Ishikawa (cell line): ENCODE measurements at regions not wholly inside any gene's neighbourhood (a gene's known extent, or its start where the extent isn't known, plus 50 kb on each side); places are given as distances from the start of the nearest gene placed in this dataset.

Source experiments
- CEBPB ChIP-seq: IDR thresholded peaks from 2 replicates; pipeline ENCODE4 v1.6.1; 2012
- CREB1 ChIP-seq: IDR thresholded peaks from 2 replicates; pipeline ENCODE4 v1.6.1; 2012; ENCODE audit warnings: low read depth
- EGR1 ChIP-seq: IDR thresholded peaks from 2 replicates; pipeline ENCODE4 v1.6.1; 2012
- EP300 ChIP-seq: IDR thresholded peaks from 2 replicates; pipeline ENCODE4 v1.6.1; 2012; ENCODE audit warnings: borderline replicate concordance
- FOXM1 ChIP-seq: IDR thresholded peaks from 2 replicates; pipeline ENCODE4 v1.6.1; 2012; ENCODE audit warnings: low read depth, borderline replicate concordance
- NFIC ChIP-seq: IDR thresholded peaks from 2 replicates; pipeline ENCODE4 v1.6.1; 2012
- RAD21 ChIP-seq: IDR thresholded peaks from 2 replicates; pipeline ENCODE4 v1.6.1; 2012; ENCODE audit warnings: low read depth
- TAF1 ChIP-seq: IDR thresholded peaks from 2 replicates; pipeline ENCODE4 v1.6.1; 2012; ENCODE audit warnings: low read depth, mild to moderate bottlenecking
- TCF12 ChIP-seq: IDR thresholded peaks from 2 replicates; pipeline ENCODE4 v1.6.1; 2012; ENCODE audit warnings: low read depth
- TEAD4 ChIP-seq: IDR thresholded peaks from 2 replicates; pipeline ENCODE4 v1.6.1; 2012
- YY1 ChIP-seq: IDR thresholded peaks from 2 replicates; pipeline ENCODE4 v1.6.1; 2012; ENCODE audit warnings: low read depth
- ZBTB7A ChIP-seq: IDR thresholded peaks from 2 replicates; pipeline ENCODE4 v1.6.1; 2012; ENCODE audit warnings: low read depth
- TF ChIP-seq, protein P1 (sequence below): IDR thresholded peaks from 2 replicates; pipeline ENCODE4 v1.6.1; 2012
- TF ChIP-seq, protein P2 (sequence below): IDR thresholded peaks from 2 replicates; pipeline ENCODE4 v1.6.1; 2012; ENCODE audit warnings: low read depth, mild to moderate bottlenecking
- TF ChIP-seq, protein P3 (sequence below): IDR thresholded peaks from 2 replicates; pipeline ENCODE4 v1.6.1; 2012

DNA sequence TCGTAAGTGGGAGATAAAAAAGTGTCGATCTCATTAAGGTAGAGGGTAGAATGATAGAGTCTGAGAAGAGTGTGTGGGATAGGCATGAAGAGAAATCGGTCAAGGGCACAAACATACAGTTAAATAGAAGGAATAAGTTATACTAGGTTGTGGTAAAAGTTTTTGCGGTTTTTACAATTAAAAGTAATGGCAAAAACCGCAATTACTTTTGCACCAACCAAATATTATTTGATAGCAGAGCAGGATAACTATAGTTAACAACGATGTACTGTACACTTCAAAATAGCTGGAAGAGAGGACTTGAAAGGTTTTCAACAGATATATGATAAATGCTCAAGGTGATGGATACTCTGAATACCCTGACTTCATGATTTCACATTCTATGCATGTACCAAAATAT, 135.8 kb upstream of the CDH12 start:
- TF ChIP-seq FOXM1 (no peak), EP300 (no peak)
- TF ChIP-seq, protein P1, sequence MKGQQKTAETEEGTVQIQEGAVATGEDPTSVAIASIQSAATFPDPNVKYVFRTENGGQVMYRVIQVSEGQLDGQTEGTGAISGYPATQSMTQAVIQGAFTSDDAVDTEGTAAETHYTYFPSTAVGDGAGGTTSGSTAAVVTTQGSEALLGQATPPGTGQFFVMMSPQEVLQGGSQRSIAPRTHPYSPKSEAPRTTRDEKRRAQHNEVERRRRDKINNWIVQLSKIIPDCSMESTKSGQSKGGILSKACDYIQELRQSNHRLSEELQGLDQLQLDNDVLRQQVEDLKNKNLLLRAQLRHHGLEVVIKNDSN: no peak
- TF ChIP-seq, protein P2, sequence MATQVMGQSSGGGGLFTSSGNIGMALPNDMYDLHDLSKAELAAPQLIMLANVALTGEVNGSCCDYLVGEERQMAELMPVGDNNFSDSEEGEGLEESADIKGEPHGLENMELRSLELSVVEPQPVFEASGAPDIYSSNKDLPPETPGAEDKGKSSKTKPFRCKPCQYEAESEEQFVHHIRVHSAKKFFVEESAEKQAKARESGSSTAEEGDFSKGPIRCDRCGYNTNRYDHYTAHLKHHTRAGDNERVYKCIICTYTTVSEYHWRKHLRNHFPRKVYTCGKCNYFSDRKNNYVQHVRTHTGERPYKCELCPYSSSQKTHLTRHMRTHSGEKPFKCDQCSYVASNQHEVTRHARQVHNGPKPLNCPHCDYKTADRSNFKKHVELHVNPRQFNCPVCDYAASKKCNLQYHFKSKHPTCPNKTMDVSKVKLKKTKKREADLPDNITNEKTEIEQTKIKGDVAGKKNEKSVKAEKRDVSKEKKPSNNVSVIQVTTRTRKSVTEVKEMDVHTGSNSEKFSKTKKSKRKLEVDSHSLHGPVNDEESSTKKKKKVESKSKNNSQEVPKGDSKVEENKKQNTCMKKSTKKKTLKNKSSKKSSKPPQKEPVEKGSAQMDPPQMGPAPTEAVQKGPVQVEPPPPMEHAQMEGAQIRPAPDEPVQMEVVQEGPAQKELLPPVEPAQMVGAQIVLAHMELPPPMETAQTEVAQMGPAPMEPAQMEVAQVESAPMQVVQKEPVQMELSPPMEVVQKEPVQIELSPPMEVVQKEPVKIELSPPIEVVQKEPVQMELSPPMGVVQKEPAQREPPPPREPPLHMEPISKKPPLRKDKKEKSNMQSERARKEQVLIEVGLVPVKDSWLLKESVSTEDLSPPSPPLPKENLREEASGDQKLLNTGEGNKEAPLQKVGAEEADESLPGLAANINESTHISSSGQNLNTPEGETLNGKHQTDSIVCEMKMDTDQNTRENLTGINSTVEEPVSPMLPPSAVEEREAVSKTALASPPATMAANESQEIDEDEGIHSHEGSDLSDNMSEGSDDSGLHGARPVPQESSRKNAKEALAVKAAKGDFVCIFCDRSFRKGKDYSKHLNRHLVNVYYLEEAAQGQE: no peak

DNA sequence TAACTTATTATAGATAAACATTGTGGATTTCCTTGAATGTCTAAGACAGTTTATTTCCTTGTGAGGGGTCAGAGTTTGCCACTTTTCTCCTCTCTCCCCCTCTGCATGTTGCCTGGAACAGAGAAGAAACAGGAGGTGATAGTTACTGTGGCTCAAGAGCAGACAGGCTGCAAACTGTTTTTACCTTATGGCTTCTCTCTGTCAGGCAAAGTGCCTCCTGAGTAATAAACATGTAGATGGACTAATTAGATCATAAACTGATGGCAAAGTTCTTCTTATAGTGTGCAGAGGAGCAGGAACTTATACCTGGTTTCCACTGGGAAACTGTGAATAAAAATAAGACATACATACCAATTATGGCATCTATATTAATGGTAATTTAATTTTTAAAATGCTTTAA, 133.1 kb upstream of the CDH12 start:
- TF ChIP-seq RAD21: no peak
- no peak for TF ChIP-seq NFIC
- TF ChIP-seq TCF12: no peak
- TF ChIP-seq, protein P3, sequence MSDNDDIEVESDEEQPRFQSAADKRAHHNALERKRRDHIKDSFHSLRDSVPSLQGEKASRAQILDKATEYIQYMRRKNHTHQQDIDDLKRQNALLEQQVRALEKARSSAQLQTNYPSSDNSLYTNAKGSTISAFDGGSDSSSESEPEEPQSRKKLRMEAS: no peak
- no peak for TF ChIP-seq CEBPB
- TF ChIP-seq ZBTB7A: no peak
- TF ChIP-seq CREB1: no peak
- TF ChIP-seq EP300: no peak

DNA sequence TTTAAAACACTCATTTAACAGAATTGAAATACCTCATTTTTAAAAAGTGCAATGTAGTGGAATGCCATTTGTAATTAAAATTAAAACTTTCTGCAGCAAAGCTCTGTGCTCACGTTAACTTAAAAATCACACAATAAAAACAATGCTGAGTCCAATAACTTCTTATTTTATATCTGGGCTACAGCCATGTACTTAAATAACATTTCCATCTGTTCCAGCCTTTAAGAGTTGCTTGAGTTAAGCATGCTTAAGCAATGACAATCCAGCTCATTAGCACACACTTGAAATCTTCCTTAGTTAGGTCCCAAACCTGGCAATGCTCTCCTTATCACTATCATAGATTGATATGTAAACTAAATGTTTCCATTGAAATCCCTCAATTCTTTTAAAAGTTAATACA, 132.3 kb upstream of the CDH12 start:
- no peak for TF ChIP-seq TCF12
- TF ChIP-seq TEAD4: no peak
- no peak for TF ChIP-seq ZBTB7A
- no peak for TF ChIP-seq CEBPB
- no peak for TF ChIP-seq TAF1
- TF ChIP-seq YY1: no peak
- no peak for TF ChIP-seq RAD21
- TF ChIP-seq, protein P2: no peak
- no peak for TF ChIP-seq EGR1
- TF ChIP-seq CREB1: no peak
- TF ChIP-seq NFIC: no peak
- TF ChIP-seq FOXM1: no peak
- TF ChIP-seq, protein P3: no peak
- TF ChIP-seq, protein P1: no peak
- TF ChIP-seq EP300: no peak

DNA sequence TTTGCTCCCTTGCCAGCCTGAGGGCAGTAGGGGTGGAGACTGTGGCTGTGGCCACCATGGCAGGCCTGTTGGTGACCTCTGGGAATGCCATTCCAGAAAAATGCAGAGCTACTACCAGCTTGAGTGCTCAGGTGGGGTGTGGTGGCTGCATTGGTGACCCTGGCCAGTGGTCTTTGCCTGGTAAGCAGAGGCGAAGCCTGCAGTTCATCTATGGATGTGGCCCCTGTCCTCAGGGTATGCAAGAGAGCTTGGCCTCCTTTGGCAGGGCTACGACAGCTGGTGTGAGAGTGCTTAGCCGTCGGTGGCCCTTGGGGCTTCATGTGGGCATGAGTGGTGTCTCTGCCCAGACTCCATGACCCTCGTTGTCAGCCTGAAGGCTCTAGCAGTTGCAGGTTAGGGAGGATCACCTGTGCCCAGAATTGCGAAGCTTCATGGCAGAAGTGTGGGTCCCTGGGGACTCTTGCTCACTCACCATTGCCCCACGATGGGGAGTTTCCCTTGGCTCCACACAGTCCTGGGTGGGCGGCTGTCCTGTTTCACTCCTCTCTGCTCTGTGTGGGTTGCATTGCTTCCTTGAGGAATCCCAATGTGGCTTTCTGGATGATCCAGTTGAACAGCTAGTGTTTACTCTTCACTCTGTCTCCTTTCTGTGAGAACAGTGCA, 117.9 kb upstream of the CDH12 start:
- TF ChIP-seq, protein P3: no peak
- no peak for TF ChIP-seq EGR1
- no peak for TF ChIP-seq YY1
- TF ChIP-seq RAD21: no peak
- no peak for TF ChIP-seq CREB1
- TF ChIP-seq FOXM1: no peak
- TF ChIP-seq, protein P1: no peak
- no peak for TF ChIP-seq TCF12
- TF ChIP-seq, protein P2: no peak
- no peak for TF ChIP-seq TAF1
- no peak for TF ChIP-seq CEBPB
- no peak for TF ChIP-seq NFIC
- TF ChIP-seq TEAD4: no peak
